ENCODE measurements at regions not wholly inside any gene's neighbourhood (a gene's known extent, or its start where the extent isn't known, plus 50 kb on each side); places are given as distances from the start of the nearest gene placed in this dataset.
"Not testable (repeated sequence)": the region's sequence is repeated elsewhere in the genome, so short reads cannot be mapped to it uniquely, and the experiment has no call there.

DNA sequence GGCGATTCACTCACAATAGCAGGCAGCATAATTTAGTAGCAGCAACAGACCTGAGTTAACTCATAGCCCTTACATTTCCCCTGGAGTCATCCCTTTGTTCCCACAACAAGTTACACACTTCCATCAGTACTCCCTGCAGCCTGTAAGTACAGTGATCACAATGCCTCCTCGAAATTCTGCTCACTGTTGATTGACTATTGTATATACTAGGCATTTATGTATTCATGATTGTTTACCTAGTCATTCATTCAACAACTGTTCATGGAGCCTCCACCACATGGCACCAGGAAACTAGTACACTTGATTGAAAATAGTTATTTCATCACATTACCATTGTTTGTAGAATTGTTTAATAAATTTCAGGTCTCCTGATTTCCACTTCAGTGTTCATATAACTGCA, 71.4 kb upstream of the P3H2 start:
- no peak for DNase-seq

DNA sequence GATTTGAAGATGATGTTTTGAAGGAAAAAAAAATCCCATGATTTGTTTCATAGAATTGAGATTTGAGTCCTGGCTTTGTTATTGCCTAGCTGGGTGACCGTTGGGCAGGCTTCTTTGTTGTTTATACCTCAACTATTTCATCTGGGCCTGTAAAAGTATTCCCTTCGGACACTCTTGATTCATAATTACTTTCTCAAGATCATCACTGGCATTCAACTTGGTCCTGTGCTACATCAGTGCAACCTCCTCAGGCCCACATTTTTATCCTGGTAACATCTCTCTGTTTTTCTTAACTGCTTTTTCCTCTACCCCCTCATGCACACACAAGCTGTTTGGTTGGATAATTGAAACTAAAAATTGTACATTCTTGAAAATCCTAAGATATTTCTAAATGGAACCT, 67.5 kb upstream of the P3H2 start:
- DNase-seq = no peak

DNA sequence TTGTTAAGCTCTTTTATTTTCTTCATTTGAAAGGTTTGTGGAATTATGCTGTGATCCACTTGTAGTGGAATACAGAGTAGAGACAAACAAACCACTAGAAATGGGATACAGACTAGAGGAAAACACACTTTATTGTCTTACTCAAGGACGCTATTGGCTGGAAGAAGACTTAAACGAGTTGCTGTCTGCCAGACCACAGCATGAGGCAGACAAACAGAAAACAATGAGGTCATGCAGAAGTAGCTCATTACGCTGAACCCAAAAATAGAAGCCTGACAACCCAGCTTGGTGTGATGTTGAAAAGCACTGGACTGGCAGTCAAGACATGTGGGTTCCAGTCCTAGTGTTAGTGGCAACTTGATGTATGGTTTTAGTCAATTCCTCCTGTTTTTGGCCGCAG, 62.4 kb upstream of the P3H2 start:
- no peak for DNase-seq

DNA sequence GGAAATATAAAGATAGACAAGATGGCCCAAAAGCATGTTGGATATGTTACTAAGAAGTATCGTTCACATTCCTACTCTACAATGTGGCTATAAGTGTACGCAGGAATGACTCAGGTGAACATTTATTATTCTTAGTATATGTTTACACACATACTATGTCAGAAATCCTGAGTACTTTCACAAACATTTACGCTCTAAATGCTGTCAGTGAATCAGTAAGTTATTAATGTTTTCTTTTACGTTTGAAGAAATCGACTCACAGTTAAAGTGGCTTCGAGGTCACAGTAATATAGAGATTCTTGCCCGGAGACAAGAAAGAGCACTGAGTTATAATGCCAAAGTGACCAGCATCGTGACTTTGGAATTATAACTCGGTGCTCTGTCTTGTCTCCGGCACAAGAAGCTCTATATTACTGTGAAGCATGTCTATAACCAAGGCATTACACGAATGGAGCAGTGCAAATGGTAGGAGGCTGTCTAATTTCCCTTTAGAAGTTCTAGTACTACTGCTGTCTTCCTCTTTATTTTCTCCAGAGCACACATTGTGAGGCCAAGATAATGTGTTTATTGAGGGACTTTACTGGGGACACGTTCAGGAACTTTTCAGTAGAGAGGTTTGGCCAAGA, 61.8 kb upstream of the P3H2 start:
- DNase-seq = no peak

DNA sequence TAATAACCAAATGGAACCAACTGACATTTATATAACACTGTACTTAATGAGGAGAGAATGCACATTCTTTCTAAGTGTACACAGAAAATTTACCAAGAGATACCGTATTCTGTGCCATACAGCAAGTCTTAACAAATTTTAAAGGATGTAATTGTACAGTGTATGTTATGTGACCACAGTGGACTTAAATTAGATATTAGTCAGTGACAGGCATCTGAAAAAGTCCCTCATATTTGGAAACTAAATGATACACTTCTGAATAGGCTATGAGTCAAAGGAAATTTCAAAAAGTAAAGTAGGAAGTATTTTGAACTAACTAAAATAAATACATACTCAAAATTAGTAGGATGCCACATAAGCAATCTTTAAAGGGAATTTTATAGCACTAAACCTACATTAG, 59.6 kb upstream of the P3H2 start:
- DNase-seq = no peak

DNA sequence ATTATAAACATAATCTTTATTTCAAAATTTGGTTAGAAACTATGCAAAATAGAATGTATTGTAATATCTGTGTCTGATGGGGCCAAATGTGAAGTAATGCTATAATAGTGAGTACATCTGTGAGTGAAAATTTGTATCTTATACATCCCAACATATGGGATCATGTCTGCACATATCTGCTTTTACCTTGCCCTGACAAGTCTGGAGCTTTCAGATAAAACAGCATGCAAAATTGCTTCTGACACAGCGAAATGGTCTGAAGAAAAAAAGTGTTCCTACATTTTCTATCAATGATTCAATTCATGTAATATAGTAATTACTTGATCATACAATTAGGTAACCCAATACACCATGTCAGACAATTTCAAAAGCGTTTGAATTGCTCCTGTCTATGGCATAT, 58.1 kb upstream of the P3H2 start:
- no peak for DNase-seq

DNA sequence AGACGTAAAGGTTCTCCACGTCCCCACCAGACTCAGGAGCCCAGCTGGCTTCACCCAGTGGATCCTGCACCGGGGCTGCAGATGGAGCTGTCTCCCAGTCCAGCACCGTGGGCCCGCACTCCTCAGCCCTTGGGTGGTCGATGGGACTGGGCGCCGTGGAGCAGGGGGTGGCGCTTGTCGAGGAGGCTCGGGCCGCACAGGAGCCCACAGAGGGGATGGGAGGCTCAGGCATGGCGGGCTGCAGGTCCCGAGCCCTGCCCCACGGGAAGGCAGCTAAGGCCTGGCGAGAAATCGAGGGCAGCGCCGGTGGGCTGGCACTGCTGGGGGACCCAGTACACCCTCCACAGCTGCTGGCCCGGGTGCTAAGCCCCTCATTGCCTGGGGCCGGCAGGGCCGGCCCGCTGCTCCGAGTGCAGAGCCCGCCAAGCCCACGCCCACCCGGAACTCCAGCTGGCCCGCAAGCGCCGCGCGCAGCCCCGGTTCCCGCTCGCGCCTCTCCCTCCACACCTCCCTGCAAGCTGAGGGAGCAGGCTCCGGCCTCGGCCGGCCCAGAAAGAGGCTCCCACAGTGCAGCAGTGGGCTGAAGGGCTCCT, 56.3 kb upstream of the P3H2 start:
- not testable (repeated sequence) for DNase-seq

DNA sequence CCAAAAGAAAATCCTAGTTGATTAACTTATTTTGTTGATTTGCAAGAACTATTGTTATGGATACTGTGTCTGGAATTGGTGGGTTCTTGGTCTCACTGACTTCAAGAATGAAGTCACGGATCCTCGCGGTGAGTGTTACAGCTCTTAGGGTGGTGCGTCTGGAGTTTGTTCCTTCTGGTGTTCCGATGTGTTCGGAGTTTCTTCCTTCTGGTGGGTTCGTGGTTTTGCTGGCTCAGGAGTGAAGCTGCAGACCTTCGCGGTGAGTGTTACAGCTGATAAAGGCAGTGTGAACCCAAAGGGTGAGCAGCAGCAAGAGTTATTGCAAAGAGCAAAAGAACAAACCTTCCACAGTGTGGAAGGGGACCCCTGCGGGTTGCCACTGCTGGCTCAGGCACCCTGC, 55.4 kb upstream of the P3H2 start:
- DNase-seq = not testable (repeated sequence)

DNA sequence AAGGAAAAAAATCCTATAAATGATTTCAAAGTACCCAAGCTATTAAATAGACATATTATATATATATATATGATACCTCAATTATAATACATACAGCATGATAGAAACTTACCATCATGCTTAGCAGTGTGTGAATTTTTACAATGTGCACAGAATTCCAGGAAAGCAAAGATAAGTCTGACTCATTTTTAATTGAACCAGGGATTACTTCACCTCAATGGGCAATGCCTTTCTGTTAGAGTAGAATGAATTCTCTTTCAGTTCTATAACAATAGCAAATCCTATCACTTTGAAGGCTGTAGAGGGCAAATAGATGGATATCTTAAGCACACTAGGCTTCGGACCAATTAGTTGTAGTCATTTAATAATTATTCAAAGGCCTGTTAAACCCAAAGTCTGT, 54.8 kb upstream of the P3H2 start:
- no peak for DNase-seq

DNA sequence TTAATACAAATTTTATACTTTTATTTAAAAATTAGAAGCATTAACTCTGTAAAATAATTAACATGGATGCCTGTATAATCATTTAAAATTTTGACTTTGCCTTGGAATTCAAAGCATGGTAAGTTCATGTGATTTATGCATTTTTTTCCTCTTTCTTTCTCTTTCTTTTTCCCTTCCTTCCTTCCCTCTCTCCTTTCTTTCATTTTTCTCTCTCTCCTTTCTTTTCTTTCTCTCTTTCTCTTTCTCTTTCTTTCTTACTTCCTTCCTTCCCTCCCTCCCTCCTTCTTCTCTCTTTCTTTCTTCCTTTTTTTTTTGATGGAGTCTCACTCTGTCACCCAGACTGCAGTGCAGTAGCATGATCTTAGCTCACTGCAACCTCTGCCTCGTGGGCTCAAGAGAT, 53.8 kb upstream of the P3H2 start:
- DNase-seq = no peak

DNA sequence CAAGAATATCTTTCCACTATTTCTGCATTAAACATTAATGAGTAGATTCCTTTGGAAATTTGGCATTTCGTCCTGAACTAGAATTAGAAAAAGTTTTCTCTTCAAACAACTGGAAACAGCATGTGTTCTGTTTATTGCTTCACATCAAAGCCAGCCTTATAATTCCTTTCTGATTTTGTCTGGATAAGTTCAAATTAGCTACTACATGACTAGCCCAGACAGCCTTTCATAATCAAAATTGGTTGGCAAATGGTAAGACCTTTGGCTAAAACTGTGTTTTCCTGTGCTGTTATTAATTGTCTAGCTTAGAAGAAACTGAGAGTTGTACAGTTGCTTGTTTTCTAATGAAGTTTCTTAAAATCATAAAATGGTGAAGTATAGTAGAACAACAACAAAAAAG, 52.7 kb upstream of the P3H2 start:
- DNase-seq = no peak

DNA sequence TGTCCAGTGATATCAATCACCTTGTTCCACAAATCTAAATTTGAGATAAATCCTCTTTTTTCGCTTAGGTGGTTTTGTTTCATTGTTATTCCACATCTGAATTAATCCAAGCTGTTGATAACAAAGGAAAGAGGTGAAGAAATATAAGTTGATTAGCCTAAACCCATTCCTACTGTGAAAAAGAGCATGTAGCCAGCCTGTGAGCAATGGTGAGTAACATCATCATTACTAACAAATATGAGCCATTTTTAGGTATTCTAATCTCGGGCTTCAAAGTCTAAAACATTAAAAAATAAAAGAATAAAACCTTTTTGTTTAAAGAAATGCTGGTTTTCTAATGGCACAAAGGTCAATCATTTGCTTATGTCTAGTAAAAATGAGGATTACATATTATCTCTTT, 52.1 kb upstream of the P3H2 start:
- DNase-seq = no peak

Data from stimulated activated CD8-positive, alpha-beta memory T cell treated with anti-CD3 and anti-CD28 coated beads, Interleukin-4, amount 100 ng/mL, for 48 hours (primary cell).